Type B pancreatic cell (in vitro differentiated cells): ENCODE measurements at regions not wholly inside any gene's neighbourhood (a gene's known extent, or its start where the extent isn't known, plus 50 kb on each side); places are given as distances from the start of the nearest gene placed in this dataset.
A peak's percentile ranks its signal among the peaks of the same experiment; 100 is the strongest.

Experiments used
- DNase-seq: peaks from one replicate; pipeline ENCODE4 v3.0.0; 2021; ENCODE audit warnings: mixed read lengths; ENCODE audit not compliant: unreplicated experiment; ENCODE audit errors: extremely low spot score
- H3K27ac Mint-ChIP-seq: 2 replicates; pipeline ENCODE4 v1.8.0; 2021; ENCODE audit warnings: mild to moderate bottlenecking, mixed read lengths
- H3K27me3 Mint-ChIP-seq: 2 replicates; pipeline ENCODE4 v1.8.0; 2021; ENCODE audit warnings: mixed read lengths
- H3K36me3 Mint-ChIP-seq: 2 replicates; pipeline ENCODE4 v1.8.0; 2021; ENCODE audit warnings: mixed read lengths
- H3K4me1 Mint-ChIP-seq: one replicate; pipeline ENCODE4 v1.8.0; 2021; ENCODE audit warnings: mixed read lengths; ENCODE audit not compliant: unreplicated experiment
- H3K4me3 Mint-ChIP-seq: 2 replicates; pipeline ENCODE4 v1.8.0; 2021; ENCODE audit warnings: mild to moderate bottlenecking, mixed read lengths
- H3K9me3 Mint-ChIP-seq: 2 replicates; pipeline ENCODE4 v1.8.0; 2021; ENCODE audit warnings: mixed read lengths
- CTCF ChIP-seq: fragments of 200-600 bp; sonication (generic); conservative IDR thresholded peaks from 2 replicates; pipeline ENCODE4 v1.5.0; 2021; ENCODE audit warnings: antibody characterized with exemption, mild to moderate bottlenecking

GRCh38 chr2:149715005-149715592, 127.5 kb upstream of the MMADHC start:
- DNase-seq = no peak
- Mint-ChIP-seq H3K36me3 (no peaks in the 10 kb centered on the region), H3K27ac (no peak overlapping the region), H3K27me3 (no peaks in the 10 kb centered on the region), H3K9me3 (no peaks in the 10 kb centered on the region), H3K4me3 (no peak overlapping the region), H3K4me1 (no peaks in the 10 kb centered on the region)
- TF ChIP-seq CTCF = peak; percentile 76

- Mint-ChIP-seq H3K27ac (no peak overlapping the region), H3K4me1 (peaks cover 7% of the 10 kb centered on the region), H3K4me3 (no peak overlapping the region), H3K27me3 (no peaks in the 10 kb centered on the region), H3K36me3 (no peaks in the 10 kb centered on the region), H3K9me3 (no peaks in the 10 kb centered on the region)
- no peak for DNase-seq
- TF ChIP-seq CTCF = no peak
Measured at GRCh38 chr2:149709496-149710263, 122.1 kb upstream of the MMADHC start.

DNA sequence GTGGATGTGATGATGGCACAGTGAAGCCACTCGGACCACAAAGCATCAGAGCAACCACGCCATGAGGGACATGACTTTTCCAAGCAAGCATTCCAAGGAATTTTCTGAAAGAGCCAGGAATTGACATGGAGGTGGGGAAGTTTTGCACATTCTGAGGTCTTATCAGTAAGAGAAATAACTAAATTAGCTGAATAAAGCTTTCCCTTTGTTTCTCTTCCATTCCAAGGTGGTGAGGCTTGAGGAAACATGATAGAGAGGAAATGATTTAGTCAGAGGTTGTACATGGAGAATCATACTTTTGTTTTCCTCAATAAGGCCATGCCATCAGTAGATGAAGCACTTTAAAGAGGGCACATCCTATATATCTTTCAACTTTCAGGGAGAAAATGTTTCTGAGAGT, 115.7 kb upstream of the MMADHC start:
- no peak for TF ChIP-seq CTCF
- DNase-seq = no peak
- no peaks in the 10 kb centered on the region for H3K27me3 Mint-ChIP-seq
- H3K4me1 Mint-ChIP-seq = peaks cover 13% of the 10 kb centered on the region
- H3K9me3 Mint-ChIP-seq = no peaks in the 10 kb centered on the region
- no peak overlapping the region for H3K4me3 Mint-ChIP-seq
- H3K27ac Mint-ChIP-seq = no peak overlapping the region
- no peaks in the 10 kb centered on the region for H3K36me3 Mint-ChIP-seq

GRCh38 chr2:149702571-149702970, 115.0 kb upstream of the MMADHC start:
- Mint-ChIP-seq H3K4me3 (no peak overlapping the region), H3K9me3 (no peaks in the 10 kb centered on the region), H3K27me3 (no peaks in the 10 kb centered on the region), H3K36me3 (no peaks in the 10 kb centered on the region), H3K27ac (no peak overlapping the region), H3K4me1 (peaks cover 13% of the 10 kb centered on the region)
- TF ChIP-seq CTCF = no peak
- no peak for DNase-seq

- no peak overlapping the region for H3K4me3 Mint-ChIP-seq
- no peak for TF ChIP-seq CTCF
- H3K9me3 Mint-ChIP-seq = no peaks in the 10 kb centered on the region
- no peaks in the 10 kb centered on the region for H3K27me3 Mint-ChIP-seq
- no peaks in the 10 kb centered on the region for H3K36me3 Mint-ChIP-seq
- peaks cover 13% of the 10 kb centered on the region for H3K4me1 Mint-ChIP-seq
- no peak for DNase-seq
- no peak overlapping the region for H3K27ac Mint-ChIP-seq
Measured at GRCh38 chr2:149701241-149701640, 113.7 kb upstream of the MMADHC start.
